ENCODE measurements at regions not wholly inside any gene's neighbourhood (a gene's known extent, or its start where the extent isn't known, plus 50 kb on each side); places are given as distances from the start of the nearest gene placed in this dataset.

DNA sequence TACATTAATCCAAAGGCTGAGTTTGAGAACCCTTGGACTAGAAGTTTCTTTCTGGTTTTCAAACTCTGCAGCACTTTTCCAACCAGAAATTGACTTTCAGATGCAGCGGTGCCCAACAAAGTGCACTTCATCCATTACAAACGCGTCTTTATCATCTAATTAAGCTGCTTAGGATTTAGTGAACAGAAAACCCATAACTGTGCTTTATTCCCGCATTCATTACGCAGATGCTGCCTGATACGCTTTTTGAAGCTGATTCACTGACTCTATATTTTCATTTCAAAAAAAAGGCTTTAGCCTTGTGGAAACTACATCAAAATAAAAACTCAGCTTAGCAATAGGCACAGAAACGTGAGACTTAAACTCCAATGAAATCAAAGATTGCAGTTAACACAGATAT is 69.8 kb upstream of the CTXND1 start:
- TF ChIP-seq POLR2A (IDR thresholded peaks at IDR 0.05) = no peak
- no peak for TF ChIP-seq CTCF (IDR thresholded peaks at IDR 0.05)
- TF ChIP-seq POLR2AphosphoS5 (IDR thresholded peaks at IDR 0.05) = no peak

Measured in prostate gland (tissue), 2 donors.